22Rv1 (cell line): ENCODE measurements at regions not wholly inside any gene's neighbourhood (a gene's known extent, or its start where the extent isn't known, plus 50 kb on each side); places are given as distances from the start of the nearest gene placed in this dataset.
"Not testable (repeated sequence)": the region's sequence is repeated elsewhere in the genome, so short reads cannot be mapped to it uniquely, and the experiment has no call there.

ENCODE experiments used
- CTCF ChIP-seq: fragments of 450-650 bp; IDR thresholded peaks from 2 replicates; pipeline ENCODE4 v1.5.1; 2017; ENCODE audit warnings: mild to moderate bottlenecking
- ZFX ChIP-seq: fragments of 450-650 bp; IDR thresholded peaks from 2 replicates; pipeline ENCODE4 v1.6.1; 2017; ENCODE audit warnings: antibody characterized with exemption, borderline replicate concordance

GRCh38 chr21:18752894-18753293 lies 349.3 kb upstream of the TMPRSS15 start:
- TF ChIP-seq CTCF, ZFX: not testable (repeated sequence)
